ENCODE measurements at regions not wholly inside any gene's neighbourhood (a gene's known extent, or its start where the extent isn't known, plus 50 kb on each side); places are given as distances from the start of the nearest gene placed in this dataset.

DNA sequence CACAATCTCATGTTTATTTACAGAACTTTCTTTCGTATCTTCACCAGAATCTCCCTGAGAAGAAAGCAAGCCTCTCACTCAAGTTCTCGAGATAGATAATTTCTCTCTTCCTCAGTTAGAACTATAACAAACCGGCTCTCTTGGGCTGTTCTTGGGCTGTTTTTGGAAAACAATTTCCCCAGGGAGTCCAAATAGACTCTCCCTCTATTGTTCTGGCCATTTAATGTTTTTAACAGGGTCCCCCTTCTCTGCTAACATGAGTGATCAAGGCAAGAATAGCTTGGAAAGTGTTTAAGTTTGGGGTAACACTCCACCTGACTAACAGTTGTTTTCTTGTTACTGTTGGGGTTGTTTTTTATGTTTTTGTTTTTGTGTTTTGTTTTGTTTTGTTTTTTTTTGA is 64.8 kb upstream of the UCN3 start:
- intact Hi-C loops (cut with DNase I), result loop anchor here in 1 of 2 donors (10.0 kb wide), 1 partner anchor 455 kb away; no protein-coding TSS in a partner anchor
- WGBS (ENCODE audit: insufficient coverage, low coverage, low lambda C conversion rate, missing lambda C conversion rate), result 68% methylated on average over 3 of the region's 3 CpGs
- no peak for ATAC-seq
- DNase-seq, result no peak
- TF ChIP-seq, protein P1, sequence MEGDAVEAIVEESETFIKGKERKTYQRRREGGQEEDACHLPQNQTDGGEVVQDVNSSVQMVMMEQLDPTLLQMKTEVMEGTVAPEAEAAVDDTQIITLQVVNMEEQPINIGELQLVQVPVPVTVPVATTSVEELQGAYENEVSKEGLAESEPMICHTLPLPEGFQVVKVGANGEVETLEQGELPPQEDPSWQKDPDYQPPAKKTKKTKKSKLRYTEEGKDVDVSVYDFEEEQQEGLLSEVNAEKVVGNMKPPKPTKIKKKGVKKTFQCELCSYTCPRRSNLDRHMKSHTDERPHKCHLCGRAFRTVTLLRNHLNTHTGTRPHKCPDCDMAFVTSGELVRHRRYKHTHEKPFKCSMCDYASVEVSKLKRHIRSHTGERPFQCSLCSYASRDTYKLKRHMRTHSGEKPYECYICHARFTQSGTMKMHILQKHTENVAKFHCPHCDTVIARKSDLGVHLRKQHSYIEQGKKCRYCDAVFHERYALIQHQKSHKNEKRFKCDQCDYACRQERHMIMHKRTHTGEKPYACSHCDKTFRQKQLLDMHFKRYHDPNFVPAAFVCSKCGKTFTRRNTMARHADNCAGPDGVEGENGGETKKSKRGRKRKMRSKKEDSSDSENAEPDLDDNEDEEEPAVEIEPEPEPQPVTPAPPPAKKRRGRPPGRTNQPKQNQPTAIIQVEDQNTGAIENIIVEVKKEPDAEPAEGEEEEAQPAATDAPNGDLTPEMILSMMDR (IDR thresholded peaks at IDR 0.05), result no peak
- no peak for TF ChIP-seq POLR2A (IDR thresholded peaks at IDR 0.05)
- no peaks in the 10 kb centered on the region for H3K9me3 ChIP-seq
- no peak overlapping the region for H3K4me3 ChIP-seq
- H3K4me1 ChIP-seq, result no peaks in the 10 kb centered on the region
- no peak overlapping the region for H3K27ac ChIP-seq
- no peaks in the 10 kb centered on the region for H3K36me3 ChIP-seq
- no peaks in the 10 kb centered on the region for H3K27me3 ChIP-seq

GRCh38 chr10:5303504-5303903 is 61.3 kb upstream of the UCN3 start:
- no CpG with 5 or more reads among the region's 2 CpGs for WGBS (ENCODE audit: insufficient coverage, low coverage, low lambda C conversion rate, missing lambda C conversion rate)
- H3K4me3 ChIP-seq, result no peak overlapping the region
- H3K36me3 ChIP-seq, result no peaks in the 10 kb centered on the region
- DNase-seq (no peak), ATAC-seq (no peak)
- H3K4me1 ChIP-seq, result no peaks in the 10 kb centered on the region
- TF ChIP-seq, protein P1 (IDR thresholded peaks at IDR 0.05), result no peak
- TF ChIP-seq POLR2A (IDR thresholded peaks at IDR 0.05), result no peak
- no peak overlapping the region for H3K27ac ChIP-seq
- H3K27me3 ChIP-seq, result no peaks in the 10 kb centered on the region
- H3K9me3 ChIP-seq, result no peaks in the 10 kb centered on the region
- intact Hi-C loops (cut with DNase I), result no loop called here

DNA sequence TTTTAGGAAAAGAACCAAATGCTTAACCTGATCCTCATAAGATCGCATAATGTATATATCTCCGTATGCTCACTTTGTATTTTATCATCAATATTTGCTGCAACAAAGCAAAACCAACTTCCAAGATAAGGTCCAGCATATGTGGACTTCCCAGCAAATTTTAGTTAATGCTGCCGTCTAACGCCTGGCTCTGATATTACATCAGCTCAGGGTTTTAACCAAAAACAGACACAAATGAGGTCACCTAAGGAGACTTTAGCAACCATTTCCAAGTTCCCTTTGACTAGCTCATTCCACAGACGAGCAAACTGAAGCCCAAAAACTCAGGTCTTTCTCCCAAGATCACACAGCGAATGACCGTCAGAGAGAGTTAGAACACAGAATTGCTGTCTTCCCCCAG is 59.4 kb upstream of the UCN3 start:
- Histone ChIP-seq H3K36me3 (no peaks in the 10 kb centered on the region), H3K4me3 (no peak overlapping the region), H3K27ac (no peak overlapping the region), H3K4me1 (no peaks in the 10 kb centered on the region), H3K9me3 (no peaks in the 10 kb centered on the region), H3K27me3 (no peaks in the 10 kb centered on the region)
- ATAC-seq (peak in 2 of 4 donors; percentile 19 to 45), DNase-seq (no peak)
- WGBS (ENCODE audit: insufficient coverage, low coverage, low lambda C conversion rate, missing lambda C conversion rate), result 74% methylated on average over 7 of the region's 7 CpGs
- TF ChIP-seq, protein P1 (IDR thresholded peaks at IDR 0.05), result peak in 1 of 4 donors; percentile 9
- no peak for TF ChIP-seq POLR2A (IDR thresholded peaks at IDR 0.05)
- intact Hi-C loops (cut with DNase I), result no loop called here

DNA sequence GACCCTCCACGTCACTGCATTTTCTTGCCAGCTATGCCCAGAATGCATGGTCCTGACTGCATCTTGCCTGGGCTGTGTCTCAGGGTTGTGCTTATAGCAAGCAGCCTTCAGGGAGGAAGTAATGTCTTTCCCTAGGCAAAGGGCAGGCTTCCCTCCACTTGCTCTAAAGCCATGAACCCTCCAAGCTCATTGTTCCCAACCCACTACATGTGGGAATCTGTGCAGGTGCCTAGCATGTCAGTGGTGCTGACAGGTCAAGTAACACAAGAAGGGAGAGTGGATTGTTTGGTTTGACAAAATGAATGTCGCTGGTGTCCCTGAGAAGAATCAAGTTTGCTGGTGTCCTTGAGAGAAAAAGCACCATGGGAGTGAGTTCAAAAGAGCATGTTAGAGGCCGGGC is 53.9 kb upstream of the UCN3 start:
- no peaks in the 10 kb centered on the region for H3K4me1 ChIP-seq
- TF ChIP-seq POLR2A (IDR thresholded peaks at IDR 0.05), result no peak
- TF ChIP-seq, protein P1 (IDR thresholded peaks at IDR 0.05), result no peak
- intact Hi-C loops (cut with DNase I), result no loop called here
- no peak overlapping the region for H3K4me3 ChIP-seq
- no peak overlapping the region for H3K27ac ChIP-seq
- WGBS (ENCODE audit: insufficient coverage, low coverage, low lambda C conversion rate, missing lambda C conversion rate), result 49% methylated on average over 2 of the region's 3 CpGs
- H3K27me3 ChIP-seq, result no peaks in the 10 kb centered on the region
- ATAC-seq, result no peak
- no peaks in the 10 kb centered on the region for H3K9me3 ChIP-seq
- no peak for DNase-seq
- H3K36me3 ChIP-seq, result no peaks in the 10 kb centered on the region

DNA sequence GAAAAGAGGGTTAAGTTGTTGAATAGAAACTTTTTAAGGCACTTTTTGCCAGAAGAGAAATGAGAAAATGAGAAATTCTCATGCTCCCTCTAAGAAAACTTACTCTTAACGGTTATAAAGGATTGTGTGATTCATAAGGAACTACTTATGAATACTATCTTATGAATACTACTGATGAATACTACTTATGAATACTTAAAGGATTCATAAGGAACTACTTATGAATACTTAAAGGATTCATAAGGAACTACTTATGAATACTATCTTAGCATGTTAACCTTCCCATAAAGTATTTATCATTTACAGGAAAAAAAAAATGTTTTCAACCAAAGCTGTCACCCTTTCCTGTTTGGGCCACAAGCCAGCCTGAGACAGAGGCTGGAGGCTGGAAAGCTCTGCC is 53.1 kb upstream of the UCN3 start:
- Histone ChIP-seq H3K36me3 (no peaks in the 10 kb centered on the region), H3K9me3 (no peaks in the 10 kb centered on the region), H3K4me3 (no peak overlapping the region), H3K27ac (no peak overlapping the region), H3K4me1 (no peaks in the 10 kb centered on the region), H3K27me3 (no peaks in the 10 kb centered on the region)
- ATAC-seq (no peak), DNase-seq (no peak)
- intact Hi-C loops (cut with DNase I), result no loop called here
- 100% methylated on average over 1 of the region's 1 CpG for WGBS (ENCODE audit: insufficient coverage, low coverage, low lambda C conversion rate, missing lambda C conversion rate)
- TF ChIP-seq, protein P1 (IDR thresholded peaks at IDR 0.05), result no peak
- no peak for TF ChIP-seq POLR2A (IDR thresholded peaks at IDR 0.05)
